ENCODE measurements at regions not wholly inside any gene's neighbourhood (a gene's known extent, or its start where the extent isn't known, plus 50 kb on each side); places are given as distances from the start of the nearest gene placed in this dataset.
"Not testable (repeated sequence)": the region's sequence is repeated elsewhere in the genome, so short reads cannot be mapped to it uniquely, and the experiment has no call there.

DNA sequence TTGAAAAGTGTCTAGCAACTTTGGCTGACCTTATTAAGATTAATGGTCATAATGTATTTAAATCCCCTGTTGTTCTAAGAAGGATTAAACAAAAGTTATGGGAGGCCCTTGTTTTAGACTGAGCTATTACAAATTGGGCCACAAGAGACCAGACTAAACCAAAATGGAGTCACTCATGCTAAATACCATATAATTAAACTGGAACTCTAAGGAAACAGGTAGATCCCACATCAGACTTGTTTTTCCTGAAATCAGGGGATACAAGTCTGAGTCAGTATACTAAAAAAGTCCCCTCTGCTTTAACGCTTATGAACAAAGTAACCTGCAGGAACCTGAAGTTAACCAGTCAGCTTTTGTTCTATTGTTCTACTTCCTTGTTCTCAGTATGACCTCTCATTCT is 305.9 kb upstream of the SGCG start:
- no peak overlapping the region for H3K4me3 ChIP-seq (ENCODE audit: low read depth, low read length)
- DNase-seq (ENCODE audit: low read depth), result no peak
- no peak for TF ChIP-seq MYC (IDR thresholded peaks at IDR 0.05; ENCODE audit: low read depth, low read length)
- TF ChIP-seq CTCF (IDR thresholded peaks at IDR 0.05; ENCODE audit: low read depth, low read length), result no peak
- TF ChIP-seq MAX (IDR thresholded peaks at IDR 0.05; ENCODE audit: low read depth, low read length), result no peak
- TF ChIP-seq POLR2A (IDR thresholded peaks at IDR 0.05; ENCODE audit: extremely low read depth, insufficient read length), result no peak

- no peak for TF ChIP-seq MAX (IDR thresholded peaks at IDR 0.05; ENCODE audit: low read depth, low read length)
- TF ChIP-seq CTCF (IDR thresholded peaks at IDR 0.05; ENCODE audit: low read depth, low read length), result no peak
- no peak for TF ChIP-seq POLR2A (IDR thresholded peaks at IDR 0.05; ENCODE audit: extremely low read depth, insufficient read length)
- no peak for TF ChIP-seq MYC (IDR thresholded peaks at IDR 0.05; ENCODE audit: low read depth, low read length)
- no peak overlapping the region for H3K4me3 ChIP-seq (ENCODE audit: low read depth, low read length)
- no peak for DNase-seq (ENCODE audit: low read depth)
These were observed 303.4 kb upstream of the SGCG start for GRCh38 chr13:22877421-22877820.

GRCh38 chr13:22880741-22881720 is 299.7 kb upstream of the SGCG start:
- no peak for TF ChIP-seq MYC (IDR thresholded peaks at IDR 0.05; ENCODE audit: low read depth, low read length)
- no peak for TF ChIP-seq MAX (IDR thresholded peaks at IDR 0.05; ENCODE audit: low read depth, low read length)
- TF ChIP-seq POLR2A (IDR thresholded peaks at IDR 0.05; ENCODE audit: extremely low read depth, insufficient read length), result no peak
- TF ChIP-seq CTCF (IDR thresholded peaks at IDR 0.05; ENCODE audit: low read depth, low read length), result no peak

GRCh38 chr13:22881721-22882608 is 298.8 kb upstream of the SGCG start:
- DNase-seq (ENCODE audit: low read depth); H3K4me3 ChIP-seq (ENCODE audit: low read depth, low read length): not testable (repeated sequence)

More at GRCh38 chr13:22880741-22881720, 299.7 kb upstream of the SGCG start:
- H3K4me3 ChIP-seq (ENCODE audit: low read depth, low read length), result no peak overlapping the region
- no peak for DNase-seq (ENCODE audit: low read depth)

DNA sequence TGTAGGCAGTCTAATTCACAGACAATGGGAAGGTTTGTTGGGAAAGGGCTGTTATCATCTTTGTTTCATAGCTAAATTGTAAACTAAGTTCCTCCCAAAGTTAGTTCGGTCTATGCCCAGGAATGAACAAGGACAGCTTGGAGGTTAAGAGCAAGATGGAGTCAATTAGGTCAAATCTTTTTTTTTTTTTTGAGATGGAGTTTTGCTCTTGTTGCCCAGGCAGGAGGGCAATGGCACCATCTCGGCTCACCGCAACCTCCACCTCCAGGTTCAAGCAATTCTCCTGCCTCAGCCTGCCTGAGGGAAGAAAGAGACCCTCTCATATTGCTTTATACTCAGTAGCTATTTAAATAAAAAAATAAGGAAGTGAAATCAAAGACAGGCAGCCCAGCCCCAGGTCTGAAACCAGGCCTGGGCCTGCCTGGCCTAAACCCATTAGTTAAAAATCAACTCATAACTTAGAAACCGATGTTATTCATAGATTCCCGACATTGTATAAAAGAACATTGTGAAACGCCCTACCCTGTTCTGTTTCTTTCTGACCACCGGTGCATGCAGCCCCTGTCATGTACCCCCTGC is 297.4 kb upstream of the SGCG start:
- H3K4me3 ChIP-seq (ENCODE audit: low read depth, low read length), result no peak overlapping the region
- TF ChIP-seq CTCF (IDR thresholded peaks at IDR 0.05; ENCODE audit: low read depth, low read length) (no peak), MAX (IDR thresholded peaks at IDR 0.05; ENCODE audit: low read depth, low read length) (no peak), MYC (IDR thresholded peaks at IDR 0.05; ENCODE audit: low read depth, low read length) (no peak), POLR2A (IDR thresholded peaks at IDR 0.05; ENCODE audit: extremely low read depth, insufficient read length) (no peak)
- no peak for DNase-seq (ENCODE audit: low read depth)
